Mammary epithelial cell (primary cell): ENCODE measurements at regions not wholly inside any gene's neighbourhood (a gene's known extent, or its start where the extent isn't known, plus 50 kb on each side); places are given as distances from the start of the nearest gene placed in this dataset.
"Not testable (repeated sequence)": the region's sequence is repeated elsewhere in the genome, so short reads cannot be mapped to it uniquely, and the experiment has no call there.

Experiments
- CTCF ChIP-seq, 2 donors: IDR thresholded peaks in 1 of 2; conservative IDR thresholded peaks in 1 of 2; 2 replicates each; pipeline ENCODE4 v1.5.1; 2011 to 2012; ENCODE audit warnings: inconsistent platforms in 2 of 2, low read length in 2 of 2, mild to moderate bottlenecking in 2 of 2, control low read depth in 1 of 2, low read depth in 1 of 2; ENCODE audit not compliant: insufficient read depth in 1 of 2; ENCODE audit errors: extremely low read depth in 1 of 2
- EZH2 ChIP-seq: IDR thresholded peaks from 2 replicates; pipeline ENCODE4 v1.6.1; 2012; ENCODE audit warnings: low read length, inconsistent platforms, borderline replicate concordance

GRCh38 chr16:18148132-18148531, 188.4 kb downstream of the NPIPA8 start:
- TF ChIP-seq CTCF (conservative IDR thresholded peaks at IDR 0.05 in 1 of 2, IDR thresholded peaks at IDR 0.05 in 1 of 2; ENCODE audit: extremely low read depth in 1 of 2, insufficient read depth in 1 of 2, low read depth in 1 of 2, low read length in 2 of 2); EZH2: not testable (repeated sequence)
